Fibroblast of lung (primary cell): ENCODE measurements at regions not wholly inside any gene's neighbourhood (a gene's known extent, or its start where the extent isn't known, plus 50 kb on each side); places are given as distances from the start of the nearest gene placed in this dataset.
"Not testable (repeated sequence)": the region's sequence is repeated elsewhere in the genome, so short reads cannot be mapped to it uniquely, and the experiment has no call there.

Experiments
- DNase-seq, 2 donors: peaks; one replicate each; pipeline versions ENCODE4 v3.0.0 to v3.0.0-alpha.2; 2010; ENCODE audit warnings: low read depth in 2 of 2
- H2AFZ ChIP-seq: 2 replicates; pipeline ENCODE4 v1.5.1; 2012; ENCODE audit warnings: low read length, control low read depth, inconsistent platforms
- H3K27ac ChIP-seq: 2 replicates; pipeline ENCODE4 v1.5.1; 2011; ENCODE audit warnings: low read length, control low read depth; ENCODE audit not compliant: insufficient read depth
- H3K27me3 ChIP-seq: 2 replicates; pipeline ENCODE4 v1.5.1; 2011; ENCODE audit warnings: mild to moderate bottlenecking, low read length; ENCODE audit not compliant: control insufficient read depth, insufficient read depth
- H3K36me3 ChIP-seq: 2 replicates; pipeline ENCODE4 v1.5.1; 2011; ENCODE audit warnings: low read length; ENCODE audit not compliant: control insufficient read depth, insufficient read depth
- H3K4me1 ChIP-seq: 2 replicates; pipeline ENCODE4 v1.5.1; 2011; ENCODE audit warnings: low read length; ENCODE audit not compliant: control insufficient read depth, insufficient read depth; ENCODE audit errors: extremely low read depth
- H3K4me2 ChIP-seq: 2 replicates; pipeline ENCODE4 v1.5.1; 2011; ENCODE audit warnings: low read length, control low read depth; ENCODE audit not compliant: insufficient read depth; ENCODE audit errors: extremely low read depth
- H3K4me3 ChIP-seq, 4 experiments: fragments of 200-600 bp in 1 of 4; sonication (generic) in 1 of 4; replicated peaks in 1 of 4; 2 replicates each; pipeline ENCODE4 v1.5.1; 2011 to 2016; ENCODE audit warnings: low read length in 4 of 4, low read depth in 3 of 4, mild to moderate bottlenecking in 3 of 4, control low read depth in 2 of 4, inconsistent platforms in 1 of 4, mixed read lengths in 1 of 4; ENCODE audit not compliant: insufficient read depth in 1 of 4; ENCODE audit errors: control extremely low read depth in 1 of 4
- H3K79me2 ChIP-seq: 2 replicates; pipeline ENCODE4 v1.5.1; 2012; ENCODE audit warnings: mild to moderate bottlenecking, low read length, inconsistent platforms; ENCODE audit not compliant: control insufficient read depth, insufficient read depth
- H3K9ac ChIP-seq: 2 replicates; pipeline ENCODE4 v1.5.1; 2011; ENCODE audit warnings: mild to moderate bottlenecking, low read length, control low read depth; ENCODE audit not compliant: insufficient read depth
- H3K9me3 ChIP-seq: 2 replicates; pipeline ENCODE4 v1.5.1; 2012; ENCODE audit warnings: low read depth, low read length; ENCODE audit not compliant: control insufficient read depth, insufficient read depth
- H4K20me1 ChIP-seq: 2 replicates; pipeline ENCODE4 v1.5.1; 2011; ENCODE audit warnings: low read length; ENCODE audit not compliant: control insufficient read depth, insufficient read depth; ENCODE audit errors: extremely low read depth
- EZH2 ChIP-seq: IDR thresholded peaks from 2 replicates; pipeline ENCODE4 v1.5.1; 2012; ENCODE audit warnings: low read length, control low read depth, mild to moderate bottlenecking; ENCODE audit errors: missing control alignments
- TF ChIP-seq, protein P1 (sequence below), 2 donors: IDR thresholded peaks in 1 of 2; conservative IDR thresholded peaks in 1 of 2; 1 replicate in 1 of 2; 2 replicates in 1 of 2; pipeline ENCODE4 v1.5.1; 2011 to 2012; ENCODE audit warnings: low read length in 2 of 2, control low read depth in 1 of 2, inconsistent platforms in 1 of 2, low read depth in 1 of 2, mild to moderate bottlenecking in 1 of 2

DNA sequence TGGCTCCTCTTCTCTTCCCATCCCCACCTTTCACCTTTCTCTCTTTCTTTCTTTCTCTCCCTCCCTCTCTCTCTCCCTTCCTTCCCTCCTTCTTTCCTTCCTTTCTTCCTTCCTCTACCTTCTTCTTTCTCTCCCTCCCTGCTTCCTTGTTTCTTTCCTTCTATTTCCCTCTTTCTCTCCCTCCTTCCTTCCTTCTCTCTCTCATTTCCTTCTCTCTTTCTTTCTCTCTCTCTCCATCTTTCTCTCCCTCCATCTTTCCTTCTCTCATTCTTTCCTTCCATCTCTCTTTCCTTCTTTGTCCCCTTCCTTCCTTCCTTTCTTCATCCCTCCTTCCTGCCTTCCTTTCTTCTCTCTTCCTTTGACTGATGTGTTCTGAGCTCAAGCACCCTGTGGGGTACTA lies 1467.0 kb upstream of the DEFB115 start:
- no peak overlapping the region for H2AFZ ChIP-seq
- H3K4me2 ChIP-seq: no peak overlapping the region
- H3K4me3 ChIP-seq: no peak overlapping the region
- no peaks in the 10 kb centered on the region for H3K36me3 ChIP-seq
- no peak overlapping the region for H3K27ac ChIP-seq
- no peaks in the 10 kb centered on the region for H4K20me1 ChIP-seq
- no peaks in the 10 kb centered on the region for H3K4me1 ChIP-seq
- no peaks in the 10 kb centered on the region for H3K9me3 ChIP-seq
- no peaks in the 10 kb centered on the region for H3K27me3 ChIP-seq
- H3K79me2 ChIP-seq: no peaks in the 10 kb centered on the region
- H3K9ac ChIP-seq: no peak overlapping the region
- no peak for TF ChIP-seq EZH2
- TF ChIP-seq, protein P1, sequence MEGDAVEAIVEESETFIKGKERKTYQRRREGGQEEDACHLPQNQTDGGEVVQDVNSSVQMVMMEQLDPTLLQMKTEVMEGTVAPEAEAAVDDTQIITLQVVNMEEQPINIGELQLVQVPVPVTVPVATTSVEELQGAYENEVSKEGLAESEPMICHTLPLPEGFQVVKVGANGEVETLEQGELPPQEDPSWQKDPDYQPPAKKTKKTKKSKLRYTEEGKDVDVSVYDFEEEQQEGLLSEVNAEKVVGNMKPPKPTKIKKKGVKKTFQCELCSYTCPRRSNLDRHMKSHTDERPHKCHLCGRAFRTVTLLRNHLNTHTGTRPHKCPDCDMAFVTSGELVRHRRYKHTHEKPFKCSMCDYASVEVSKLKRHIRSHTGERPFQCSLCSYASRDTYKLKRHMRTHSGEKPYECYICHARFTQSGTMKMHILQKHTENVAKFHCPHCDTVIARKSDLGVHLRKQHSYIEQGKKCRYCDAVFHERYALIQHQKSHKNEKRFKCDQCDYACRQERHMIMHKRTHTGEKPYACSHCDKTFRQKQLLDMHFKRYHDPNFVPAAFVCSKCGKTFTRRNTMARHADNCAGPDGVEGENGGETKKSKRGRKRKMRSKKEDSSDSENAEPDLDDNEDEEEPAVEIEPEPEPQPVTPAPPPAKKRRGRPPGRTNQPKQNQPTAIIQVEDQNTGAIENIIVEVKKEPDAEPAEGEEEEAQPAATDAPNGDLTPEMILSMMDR (conservative IDR thresholded peaks at IDR 0.05 in 1 of 2, IDR thresholded peaks at IDR 0.05 in 1 of 2; ENCODE audit: low read depth in 1 of 2, low read length in 2 of 2): no peak
- no peak for DNase-seq

DNA sequence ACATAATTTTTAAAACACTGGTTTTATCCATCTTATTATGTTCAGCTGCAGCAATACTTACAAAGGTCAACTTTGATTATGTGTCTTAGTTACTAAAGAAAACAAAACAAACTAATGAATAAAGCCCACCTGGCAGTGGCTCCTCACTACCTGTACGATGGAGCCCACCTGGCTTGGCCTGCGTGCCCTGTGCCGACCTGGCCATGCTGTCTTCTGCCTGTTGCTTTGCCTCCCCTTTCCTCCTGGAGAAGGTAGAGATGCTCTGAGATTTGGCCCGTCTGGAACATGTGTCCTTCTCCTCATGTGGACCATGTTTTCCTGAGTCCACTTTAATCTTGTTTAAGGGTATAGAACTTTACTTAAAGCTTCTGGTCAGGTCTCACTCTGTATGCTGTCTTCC lies 1426.0 kb upstream of the DEFB115 start:
- not testable (repeated sequence) for DNase-seq, H4K20me1 ChIP-seq, H3K79me2 ChIP-seq, H3K36me3 ChIP-seq, H3K4me1 ChIP-seq, H3K4me3 ChIP-seq, H3K4me2 ChIP-seq, H2AFZ ChIP-seq, H3K9me3 ChIP-seq, H3K27ac ChIP-seq, H3K27me3 ChIP-seq, H3K9ac ChIP-seq

DNA sequence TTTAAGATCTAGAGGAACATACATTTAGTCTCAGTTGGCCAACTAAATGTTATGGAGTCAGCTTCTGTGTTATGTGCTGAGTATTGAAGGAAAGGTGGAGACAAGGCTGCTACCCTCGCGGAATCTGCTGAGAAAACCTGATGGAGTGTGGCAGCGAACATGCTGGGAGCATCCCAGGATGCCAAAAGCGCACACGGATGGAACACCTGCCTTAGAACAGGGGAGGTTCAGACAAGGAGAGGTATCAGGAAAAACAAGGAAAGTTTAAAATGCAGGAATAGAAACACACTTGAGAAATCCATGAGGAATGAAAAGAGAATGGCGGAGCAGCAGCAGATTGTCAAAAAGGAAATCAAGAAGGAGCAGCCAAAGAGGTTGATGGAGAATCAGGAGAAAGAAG lies 1389.5 kb upstream of the DEFB115 start:
- not testable (repeated sequence) for H3K79me2 ChIP-seq, H3K36me3 ChIP-seq, H3K9ac ChIP-seq, H3K9me3 ChIP-seq, H3K27ac ChIP-seq, DNase-seq, H3K4me2 ChIP-seq, H3K4me1 ChIP-seq, H4K20me1 ChIP-seq, H2AFZ ChIP-seq, H3K4me3 ChIP-seq, H3K27me3 ChIP-seq

DNA sequence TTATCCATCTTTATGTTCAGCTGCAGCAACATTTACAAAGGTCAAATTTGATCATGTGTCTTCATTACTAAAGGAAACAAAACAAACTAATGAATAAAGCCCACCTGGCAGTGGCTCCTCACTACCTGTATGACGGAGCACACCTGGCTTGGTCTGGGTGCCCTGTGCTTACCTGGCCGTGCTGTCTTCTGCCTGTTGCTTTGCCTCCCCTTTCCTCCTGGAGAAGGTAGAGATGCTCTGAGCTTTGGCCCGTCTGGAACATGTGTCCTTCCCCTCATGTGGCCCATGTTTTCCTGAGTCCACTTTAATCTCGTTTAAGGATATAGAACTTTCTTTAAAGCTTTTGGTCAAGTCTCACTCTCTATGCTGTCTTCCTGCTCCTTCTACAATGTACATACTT lies 1388.8 kb upstream of the DEFB115 start:
- H3K4me3 ChIP-seq, H2AFZ ChIP-seq, H4K20me1 ChIP-seq, H3K9me3 ChIP-seq, H3K4me1 ChIP-seq, H3K27me3 ChIP-seq, H3K4me2 ChIP-seq, H3K9ac ChIP-seq, DNase-seq, H3K36me3 ChIP-seq, H3K79me2 ChIP-seq, H3K27ac ChIP-seq: not testable (repeated sequence)

DNA sequence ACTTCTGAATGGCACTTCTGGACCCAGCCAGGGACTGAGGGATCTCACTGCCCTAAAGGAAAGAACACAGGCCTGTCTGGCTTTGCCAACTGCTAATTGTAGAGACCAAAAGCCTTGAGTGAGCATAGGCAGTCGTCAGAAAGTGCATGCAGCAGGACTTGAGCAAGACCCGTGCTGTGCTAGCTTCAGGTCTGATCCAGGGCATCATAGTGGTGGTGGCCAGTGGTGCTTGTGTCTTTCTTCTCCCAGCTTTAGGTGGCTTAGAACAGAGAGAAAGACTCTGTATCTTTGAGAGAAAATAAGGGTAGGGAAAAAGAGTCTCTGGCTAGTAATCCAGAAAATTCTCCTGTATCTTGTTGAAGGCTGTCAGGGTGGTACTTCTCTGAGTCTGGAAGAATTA lies 1385.6 kb upstream of the DEFB115 start:
- not testable (repeated sequence) for H3K27me3 ChIP-seq, H3K4me2 ChIP-seq, H3K4me1 ChIP-seq, H3K9me3 ChIP-seq, H3K9ac ChIP-seq, H2AFZ ChIP-seq, DNase-seq, H3K36me3 ChIP-seq, H3K27ac ChIP-seq, H3K79me2 ChIP-seq, H4K20me1 ChIP-seq, H3K4me3 ChIP-seq
